ENCODE measurements at regions not wholly inside any gene's neighbourhood (a gene's known extent, or its start where the extent isn't known, plus 50 kb on each side); places are given as distances from the start of the nearest gene placed in this dataset.
"Not testable (repeated sequence)": the region's sequence is repeated elsewhere in the genome, so short reads cannot be mapped to it uniquely, and the experiment has no call there.

GRCh38 chr5:82894716-82895115 lies 182.5 kb downstream of the TMEM167A start:
- DNase-seq, result no peak

- DNase-seq, result no peak
Observed at GRCh38 chr5:82889088-82889487, 188.1 kb downstream of the TMEM167A start.

- no peak for DNase-seq
Observed at GRCh38 chr5:82886911-82887310, 190.3 kb downstream of the TMEM167A start.

- peak; percentile 83 for DNase-seq
Observed at GRCh38 chr5:82885627-82886389, 191.4 kb downstream of the TMEM167A start.

DNA sequence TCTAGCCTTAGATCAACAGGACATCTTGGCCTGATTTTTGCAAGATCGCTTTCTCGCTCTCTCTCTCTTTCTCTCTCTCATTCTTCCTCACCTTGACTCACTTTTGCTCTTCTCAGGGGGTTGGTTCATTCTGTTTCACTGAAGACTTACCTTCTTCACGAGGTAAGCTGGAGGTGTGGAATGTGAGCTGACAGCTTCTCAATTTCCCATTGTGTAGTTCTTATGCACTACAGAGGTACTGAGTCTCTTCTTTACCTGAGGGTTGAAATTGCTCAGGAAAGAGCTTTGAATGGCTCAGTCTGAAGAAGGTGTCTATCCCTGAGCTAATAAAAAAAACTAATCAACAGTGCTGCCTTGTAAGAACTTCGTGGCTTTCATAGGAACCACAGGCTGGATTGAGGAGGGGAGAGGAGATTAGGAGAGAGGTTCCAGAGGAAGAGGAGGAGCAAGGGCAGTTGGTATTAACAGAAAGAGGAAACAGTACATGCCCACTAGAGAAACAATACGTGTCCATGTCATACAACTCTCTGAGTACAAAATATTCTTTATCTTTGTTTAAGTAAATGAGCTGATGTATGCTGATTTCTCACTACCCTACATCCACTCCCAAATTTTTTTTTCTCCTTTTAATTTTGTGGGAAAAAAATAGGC lies 192.2 kb downstream of the TMEM167A start:
- DNase-seq, result no peak

DNA sequence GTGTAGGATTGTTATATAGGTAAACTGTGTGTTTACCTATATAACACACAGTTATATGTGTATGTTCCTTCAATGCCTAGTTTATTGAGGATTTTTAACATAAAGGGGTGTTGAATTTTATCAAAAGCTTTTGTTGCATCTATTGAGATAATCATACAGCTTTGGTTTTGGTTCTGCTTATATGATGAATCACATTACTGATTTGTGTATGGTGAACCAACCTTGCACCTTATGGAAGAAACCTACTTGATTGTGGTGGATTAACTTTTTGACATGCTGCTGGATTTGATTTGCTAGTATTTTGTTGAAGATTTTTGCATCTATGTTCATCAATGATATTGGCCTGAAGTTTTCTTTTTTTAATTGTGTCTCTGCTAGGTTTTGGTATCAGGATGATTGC lies 194.9 kb downstream of the TMEM167A start:
- DNase-seq, result no peak

GRCh38 chr5:82881571-82882174 lies 195.5 kb downstream of the TMEM167A start:
- DNase-seq, result no peak

DNA sequence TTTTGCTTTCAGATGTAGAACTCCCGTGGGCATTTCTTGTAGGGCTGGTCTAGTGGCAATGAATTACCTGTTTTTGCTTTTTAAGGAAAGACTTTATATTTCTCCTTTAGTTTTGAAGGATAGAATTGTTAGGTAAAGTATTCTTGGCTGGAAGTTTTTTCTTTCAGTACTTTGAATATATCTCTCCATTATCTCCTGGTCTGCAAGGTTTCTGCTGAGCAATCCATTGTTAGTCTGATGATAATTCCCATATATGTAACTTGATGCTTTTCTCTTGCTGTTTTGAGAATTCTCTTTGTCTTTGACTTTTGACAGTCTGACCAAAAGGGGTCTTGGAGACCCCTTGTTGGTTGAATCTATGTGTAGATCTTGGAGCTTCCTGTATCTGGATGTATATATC lies 198.1 kb downstream of the TMEM167A start:
- DNase-seq, result no peak

GRCh38 chr5:82873452-82873851 lies 203.7 kb downstream of the TMEM167A start:
- DNase-seq, result no peak

- DNase-seq, result not testable (repeated sequence)
Observed at GRCh38 chr5:82872321-82873288, 204.6 kb downstream of the TMEM167A start.

- no peak for DNase-seq
Observed at GRCh38 chr5:82865625-82866024, 211.6 kb downstream of the TMEM167A start.

DNA sequence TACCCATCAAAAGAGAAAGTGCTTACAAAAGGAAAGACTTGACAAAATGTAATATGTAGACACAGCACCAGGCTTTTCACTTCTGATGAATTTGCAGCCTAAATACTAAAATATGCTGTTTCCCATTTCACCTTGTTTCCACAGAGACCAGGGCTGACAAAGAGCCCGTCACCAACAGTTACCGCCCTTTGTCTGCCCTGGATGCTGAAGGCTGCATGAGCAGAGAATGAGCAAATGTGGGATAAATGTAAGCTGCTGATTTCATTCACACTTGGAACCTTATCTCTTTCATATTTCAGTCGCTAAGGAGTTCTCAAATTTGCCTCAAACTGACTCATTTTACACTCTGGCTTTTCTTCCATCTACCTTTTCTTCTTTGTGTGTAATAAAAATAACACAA lies 213.9 kb downstream of the TMEM167A start:
- DNase-seq, result no peak

DNA sequence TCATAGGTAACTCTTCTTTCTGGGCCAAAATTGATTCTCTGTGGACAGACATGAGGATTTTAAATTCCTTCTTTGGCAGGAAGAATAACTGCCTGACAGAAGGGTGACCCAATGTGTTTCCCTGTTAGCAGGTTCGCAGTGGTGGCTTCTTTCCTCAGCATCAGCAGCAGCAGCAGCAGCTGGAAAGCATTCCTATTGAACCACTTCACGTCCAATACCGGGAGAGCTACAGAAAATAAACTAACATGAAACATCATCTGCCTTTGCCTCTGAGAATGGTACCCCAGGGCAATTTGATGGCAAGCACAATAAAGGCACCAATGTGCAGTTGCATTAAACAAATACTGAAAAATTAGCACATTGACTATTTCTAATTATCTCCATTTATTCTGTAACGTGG lies 214.5 kb downstream of the TMEM167A start:
- DNase-seq, result no peak

GRCh38 chr5:82862261-82862660 lies 214.9 kb downstream of the TMEM167A start:
- DNase-seq, result no peak

DNA sequence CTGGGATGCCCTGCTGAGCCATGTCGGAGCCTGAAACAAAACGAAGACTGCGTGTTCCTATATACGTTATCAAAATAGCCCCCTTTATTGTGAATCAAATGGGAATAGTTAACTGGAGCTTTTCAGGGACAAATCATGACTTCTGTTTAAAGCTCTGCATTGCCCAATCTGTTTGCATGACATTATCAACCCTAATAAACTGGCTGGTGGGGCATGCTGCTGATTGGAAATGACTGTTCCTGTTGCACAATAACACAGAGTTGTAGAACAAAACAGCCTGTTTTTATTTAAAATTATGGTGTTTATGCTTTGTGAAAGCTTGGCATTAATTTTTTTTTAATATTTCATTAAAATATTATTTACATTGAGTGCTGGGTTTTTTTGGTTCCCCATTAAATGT lies 215.5 kb downstream of the TMEM167A start:
- DNase-seq, result no peak

DNA sequence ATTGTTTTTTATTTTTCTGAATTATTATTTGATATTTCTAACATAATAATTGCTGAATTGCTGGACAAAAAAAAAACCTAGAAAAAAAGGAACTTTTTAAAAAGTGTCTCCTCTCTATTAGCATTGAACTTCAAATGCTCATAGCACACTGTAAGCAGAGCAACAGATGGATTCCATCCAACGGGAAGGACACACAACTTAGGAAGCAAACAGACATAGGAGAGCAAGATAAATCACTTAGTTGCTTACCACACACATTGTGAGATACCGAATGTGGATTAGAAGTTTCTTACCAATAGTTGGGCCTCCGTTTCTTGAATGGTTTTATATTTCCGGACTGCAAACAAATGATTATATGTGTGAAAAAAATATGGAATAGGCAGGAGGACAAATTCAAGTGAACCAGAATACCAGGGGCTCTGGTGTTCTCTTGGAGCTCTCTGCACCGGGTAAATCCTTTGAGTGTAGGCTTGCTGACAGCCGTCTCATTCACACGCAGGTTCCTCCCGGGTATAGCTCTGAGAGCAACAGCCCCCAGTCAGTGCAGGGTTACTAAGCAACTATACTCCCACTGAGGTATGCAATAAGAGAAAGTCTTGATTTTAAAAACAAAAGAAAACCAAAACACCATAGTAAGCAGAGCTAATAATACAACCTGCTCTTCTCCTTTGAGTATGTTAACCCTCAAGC lies 217.6 kb downstream of the TMEM167A start:
- peak; percentile 70 for DNase-seq

DNA sequence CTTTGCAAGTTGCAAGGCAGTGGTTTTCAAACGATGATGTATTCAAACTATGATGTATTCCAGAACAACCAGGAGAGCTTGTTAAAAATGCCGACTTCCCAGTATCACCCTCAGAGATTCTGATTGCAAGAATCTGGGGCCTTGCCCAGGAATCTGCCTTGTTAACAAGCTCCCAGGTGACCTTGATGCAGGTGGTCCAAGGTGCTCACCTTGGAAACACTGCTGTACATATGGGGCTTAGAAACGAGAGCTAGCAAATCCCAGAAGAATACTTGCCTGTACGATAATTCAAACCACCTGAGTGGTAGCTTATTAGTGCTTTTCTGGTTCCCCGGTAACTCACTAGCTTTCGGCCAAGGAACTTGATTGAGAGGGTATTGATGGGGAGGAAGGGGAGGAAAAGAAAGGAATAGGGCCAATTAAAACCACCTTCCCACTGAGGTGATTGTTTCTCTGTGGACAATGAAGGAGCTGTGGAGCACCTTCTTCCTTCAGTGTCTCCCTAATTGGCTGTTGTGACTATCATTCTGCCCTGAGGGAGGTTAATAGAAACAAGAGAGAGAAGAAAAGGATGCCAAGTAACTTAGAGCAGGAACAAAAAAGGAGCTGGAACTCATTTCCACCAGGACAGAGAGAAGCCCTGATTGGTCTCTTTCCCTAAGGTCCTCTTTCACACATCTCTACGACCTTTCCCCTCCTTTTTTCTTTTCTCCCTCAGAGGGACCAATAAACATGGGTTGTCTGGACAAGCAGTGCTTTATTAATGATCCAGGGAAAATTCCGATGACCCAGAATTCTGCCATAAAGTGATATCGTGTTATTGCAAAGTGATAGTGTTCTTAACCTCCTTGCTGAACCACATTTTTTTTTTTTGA lies 218.8 kb downstream of the TMEM167A start:
- DNase-seq, result no peak

DNA sequence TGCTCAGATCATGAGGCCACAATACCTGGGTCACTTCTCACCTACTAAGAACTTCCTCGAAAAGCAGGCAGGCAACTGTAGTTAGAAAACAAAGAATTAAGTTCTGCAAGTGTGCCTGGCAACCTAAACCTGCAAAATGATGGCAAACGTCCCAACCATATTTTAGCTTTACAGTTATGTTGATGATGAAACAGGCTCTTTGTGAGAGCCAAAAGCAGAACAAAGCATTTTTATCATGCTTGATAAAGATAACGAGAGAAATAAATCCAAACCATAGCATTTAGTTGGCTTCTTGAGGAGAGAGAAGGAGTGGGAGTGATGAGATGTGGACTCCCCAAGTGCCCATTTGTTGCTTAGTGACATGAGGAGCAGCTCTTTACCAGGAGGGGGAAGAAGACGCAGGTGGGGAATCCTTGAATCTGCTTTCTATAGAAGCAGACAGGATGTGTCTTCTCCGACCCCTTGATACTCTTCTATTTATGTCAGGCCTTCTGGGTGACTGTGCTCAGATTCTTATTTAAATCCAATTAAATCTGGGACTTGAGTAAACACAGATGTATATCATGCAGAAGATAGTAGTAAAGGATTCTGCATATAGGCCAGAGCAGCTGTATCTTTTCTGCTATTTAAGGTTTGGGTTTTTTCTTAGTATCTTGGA lies 221.2 kb downstream of the TMEM167A start:
- DNase-seq, result peak; percentile 52

GRCh38 chr5:82854956-82855355 lies 222.2 kb downstream of the TMEM167A start:
- DNase-seq, result no peak

- no peak for DNase-seq
Observed at GRCh38 chr5:82851471-82851870, 225.7 kb downstream of the TMEM167A start.
